Stimulated activated CD8-positive, alpha-beta memory T cell treated with anti-CD3 and anti-CD28 coated beads, Interleukin-2, amount 100 ng/mL, for 48 hours (primary cell): ENCODE measurements at regions not wholly inside any gene's neighbourhood (a gene's known extent, or its start where the extent isn't known, plus 50 kb on each side); places are given as distances from the start of the nearest gene placed in this dataset.

ENCODE experiments used
- DNase-seq, 2 donors: peaks; one replicate each; pipeline ENCODE4 v3.0.0-alpha.2; 2020; ENCODE audit warnings: low read depth in 2 of 2

- no peak for DNase-seq
These were observed 258.8 kb upstream of the ZNF608 start for GRCh38 chr5:125005266-125005665.

- DNase-seq = no peak
These were observed 259.7 kb upstream of the ZNF608 start for GRCh38 chr5:125006011-125006685.

- DNase-seq = no peak
These were observed 263.9 kb upstream of the ZNF608 start for GRCh38 chr5:125010356-125010755.

- DNase-seq = no peak
These were observed 264.6 kb upstream of the ZNF608 start for GRCh38 chr5:125011014-125011413.

GRCh38 chr5:125011419-125011818 lies 265.0 kb upstream of the ZNF608 start:
- no peak for DNase-seq

- no peak for DNase-seq
These were observed 265.5 kb upstream of the ZNF608 start for GRCh38 chr5:125011947-125012346.

- no peak for DNase-seq
These were observed 266.4 kb upstream of the ZNF608 start for GRCh38 chr5:125012727-125013451.

GRCh38 chr5:125014202-125014601 lies 267.8 kb upstream of the ZNF608 start:
- DNase-seq = no peak

- no peak for DNase-seq
These were observed 271.4 kb upstream of the ZNF608 start for GRCh38 chr5:125017796-125018195.

GRCh38 chr5:125023673-125024072 lies 277.2 kb upstream of the ZNF608 start:
- no peak for DNase-seq

- DNase-seq = no peak
These were observed 280.7 kb upstream of the ZNF608 start for GRCh38 chr5:125026867-125027731.

GRCh38 chr5:125032286-125032685 lies 285.8 kb upstream of the ZNF608 start:
- DNase-seq = no peak

GRCh38 chr5:125033602-125034001 lies 287.2 kb upstream of the ZNF608 start:
- no peak for DNase-seq

- no peak for DNase-seq
These were observed 287.9 kb upstream of the ZNF608 start for GRCh38 chr5:125034331-125034730.

GRCh38 chr5:125036494-125036893 lies 290.1 kb upstream of the ZNF608 start:
- no peak for DNase-seq

GRCh38 chr5:125037020-125037419 lies 290.6 kb upstream of the ZNF608 start:
- no peak for DNase-seq

- no peak for DNase-seq
These were observed 291.1 kb upstream of the ZNF608 start for GRCh38 chr5:125037530-125037929.

GRCh38 chr5:125038477-125038876 lies 292.0 kb upstream of the ZNF608 start:
- DNase-seq = no peak

GRCh38 chr5:125041798-125042197 lies 295.4 kb upstream of the ZNF608 start:
- DNase-seq = no peak

GRCh38 chr5:125042261-125042890 lies 295.9 kb upstream of the ZNF608 start:
- no peak for DNase-seq

- no peak for DNase-seq
These were observed 297.4 kb upstream of the ZNF608 start for GRCh38 chr5:125043781-125044391.
